ENCODE measurements at regions not wholly inside any gene's neighbourhood (a gene's known extent, or its start where the extent isn't known, plus 50 kb on each side); places are given as distances from the start of the nearest gene placed in this dataset.

- TF ChIP-seq TCF7L2 (IDR thresholded peaks at IDR 0.05; ENCODE audit: low read depth, low read length) (no peak), POLR2AphosphoS5 (IDR thresholded peaks at IDR 0.05; ENCODE audit: low read depth, low read length) (no peak), SIN3A (IDR thresholded peaks at IDR 0.05; ENCODE audit: borderline replicate concordance, insufficient read depth, low read depth, low read length) (no peak), CTCF (IDR thresholded peaks at IDR 0.05) (no peak), REST (IDR thresholded peaks at IDR 0.05; ENCODE audit: insufficient read depth in 1 of 2, low read depth in 2 of 2, low read length in 1 of 2) (no peak)
- in situ Hi-C loops (cut with HindIII; ENCODE audit: low pct_unique_long_range_greater_than_20kb, low sequenced_read_pairs) (no loop called here), intact Hi-C loops (cut with micrococcal nuclease; ENCODE audit: unreplicated experiment) (no loop called here)
- H3K36me3 ChIP-seq (ENCODE audit: control insufficient read depth, insufficient read depth, low read length) = no peaks in the 10 kb centered on the region
- no peak for DNase-seq (ENCODE audit: low read depth, low spot score)
- ATAC-seq = no peak
- H3K4me3 ChIP-seq (ENCODE audit: low read depth in 2 of 2, low read length in 2 of 2) = no peak overlapping the region
- no peak overlapping the region for H3K27ac ChIP-seq (ENCODE audit: low read length)
- no TSS peak for BruUV-seq (replicated peaks)
- CTCF ChIA-PET = no interaction called here
- no peaks in the 10 kb centered on the region for H3K4me1 ChIP-seq (ENCODE audit: control insufficient read depth, insufficient read depth, low read length)
- H3K27me3 ChIP-seq (ENCODE audit: control insufficient read depth, insufficient read depth, low read length) = no peaks in the 10 kb centered on the region
- H3K9me3 ChIP-seq (ENCODE audit: control insufficient read depth, insufficient read depth, low read depth, low read length) = no peaks in the 10 kb centered on the region
- POLR2A ChIA-PET = no interaction called here
Measured at GRCh38 chr2:103233691-103234090, 471.9 kb downstream of the TMEM182 start.

- POLR2A ChIA-PET = no interaction called here
- in situ Hi-C loops (cut with HindIII; ENCODE audit: low pct_unique_long_range_greater_than_20kb, low sequenced_read_pairs) = no loop called here
- ATAC-seq (no peak), DNase-seq (ENCODE audit: low read depth, low spot score) (no peak)
- Histone ChIP-seq H3K4me1 (ENCODE audit: control insufficient read depth, insufficient read depth, low read length) (no peaks in the 10 kb centered on the region), H3K27me3 (ENCODE audit: control insufficient read depth, insufficient read depth, low read length) (no peaks in the 10 kb centered on the region), H3K9me3 (ENCODE audit: control insufficient read depth, insufficient read depth, low read depth, low read length) (no peaks in the 10 kb centered on the region), H3K27ac (ENCODE audit: low read length) (no peak overlapping the region), H3K4me3 (ENCODE audit: low read depth in 2 of 2, low read length in 2 of 2) (no peak overlapping the region), H3K36me3 (ENCODE audit: control insufficient read depth, insufficient read depth, low read length) (no peaks in the 10 kb centered on the region)
- CTCF ChIA-PET = no interaction called here
- intact Hi-C loops (cut with micrococcal nuclease; ENCODE audit: unreplicated experiment) = no loop called here
- TF ChIP-seq TCF7L2 (IDR thresholded peaks at IDR 0.05; ENCODE audit: low read depth, low read length) (no peak), REST (IDR thresholded peaks at IDR 0.05; ENCODE audit: insufficient read depth in 1 of 2, low read depth in 2 of 2, low read length in 1 of 2) (no peak), POLR2AphosphoS5 (IDR thresholded peaks at IDR 0.05; ENCODE audit: low read depth, low read length) (no peak), SIN3A (IDR thresholded peaks at IDR 0.05; ENCODE audit: borderline replicate concordance, insufficient read depth, low read depth, low read length) (no peak), CTCF (IDR thresholded peaks at IDR 0.05) (no peak)
- BruUV-seq (replicated peaks) = no TSS peak
Measured at GRCh38 chr2:103235283-103235682, 473.5 kb downstream of the TMEM182 start.

Data from Panc1 (cell line).